ENCODE measurements at regions not wholly inside any gene's neighbourhood (a gene's known extent, or its start where the extent isn't known, plus 50 kb on each side); places are given as distances from the start of the nearest gene placed in this dataset.

DNA sequence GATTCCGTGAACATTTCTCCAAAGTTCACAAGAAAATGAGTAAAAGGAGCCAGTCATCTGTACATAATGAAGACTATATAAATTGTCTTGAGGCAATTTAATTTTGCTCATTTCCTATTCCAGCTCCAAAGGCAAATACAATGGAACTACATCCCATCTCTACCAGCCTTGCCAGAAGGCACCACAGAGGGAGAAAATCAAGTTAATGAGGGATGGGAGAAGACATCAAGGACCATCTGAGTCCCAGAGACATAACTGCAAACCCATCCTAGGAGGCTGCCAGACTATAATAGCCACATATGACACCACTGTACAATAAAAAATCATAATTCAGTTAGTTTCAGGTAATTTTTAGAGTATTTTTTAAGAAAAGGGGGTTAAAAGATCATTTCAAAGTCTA lies 136.3 kb upstream of the RGMB start:
- Histone ChIP-seq H3K27me3 (replicated peaks in 1 of 4; ENCODE audit: control insufficient read depth in 3 of 4, extremely low read depth in 1 of 4, insufficient read depth in 3 of 4, low read length in 3 of 4) (no peaks in the 10 kb centered on the region), H3K4me3 (ENCODE audit: extremely low read depth in 1 of 4, insufficient read depth in 2 of 4, low read depth in 3 of 4, low read length in 4 of 4) (no peak overlapping the region), H4K20me1 (replicated peaks in 1 of 2; ENCODE audit: control insufficient read depth in 1 of 2, insufficient read depth in 2 of 2, low read length in 2 of 2) (no peaks in the 10 kb centered on the region), H2BK20ac (ENCODE audit: low read length) (no peak overlapping the region), H2AK5ac (ENCODE audit: low read depth, low read length) (no peak overlapping the region), H3K9ac (replicated peaks in 1 of 4; ENCODE audit: extremely low read depth in 1 of 4, low read depth in 3 of 4, low read length in 3 of 4) (no peak overlapping the region), H3K36me3 (ENCODE audit: control insufficient read depth in 2 of 4, insufficient read depth in 4 of 4, low read length in 3 of 4) (no peaks in the 10 kb centered on the region), H3K27ac (ENCODE audit: low read depth, low read length) (no peak overlapping the region), H2BK12ac (ENCODE audit: low read depth, low read length) (no peak overlapping the region), H4K8ac (ENCODE audit: extremely low read depth, insufficient read depth, low read length) (no peak overlapping the region), H3K23ac (ENCODE audit: insufficient read length) (no peak overlapping the region), H2BK15ac (ENCODE audit: low read length) (no peak overlapping the region), H3K23me2 (ENCODE audit: low read depth, low read length) (no peaks in the 10 kb centered on the region), H4K5ac (ENCODE audit: insufficient read length, low read depth, low read length) (no peak overlapping the region), H3K79me1 (ENCODE audit: low read depth, low read length) (no peaks in the 10 kb centered on the region), H3K9me3 (ENCODE audit: insufficient read depth in 2 of 2, low read depth in 1 of 2, low read length in 1 of 2) (no peaks in the 10 kb centered on the region), H3K4ac (replicated peaks; ENCODE audit: insufficient read length, low read depth, low read length) (no peak overlapping the region), H2BK120ac (replicated peaks; ENCODE audit: low read depth, low read length) (no peak overlapping the region), H3K14ac (ENCODE audit: insufficient read length) (no peak overlapping the region), H3K79me2 (ENCODE audit: control insufficient read depth in 1 of 2, insufficient read depth in 2 of 2, low read length in 2 of 2) (no peaks in the 10 kb centered on the region), H3K4me2 (ENCODE audit: insufficient read depth in 1 of 2, low read depth in 2 of 2, low read length in 2 of 2) (no peak overlapping the region), H3K18ac (ENCODE audit: extremely low read depth, low read length) (no peak overlapping the region), H2BK5ac (ENCODE audit: low read depth, low read length) (no peak overlapping the region), H3K56ac (replicated peaks; ENCODE audit: insufficient read length, low read depth, low read length) (no peak overlapping the region), H4K91ac (replicated peaks; ENCODE audit: insufficient read length, low read length) (no peak overlapping the region), H2AFZ (ENCODE audit: low read length) (no peak overlapping the region), H3K4me1 (replicated peaks in 1 of 4; ENCODE audit: control insufficient read depth in 3 of 4, insufficient read depth in 4 of 4, low read length in 3 of 4) (peaks cover 0 to 7% (median 4%) of the 10 kb centered on the region in 4 experiments; a peak in 2 of 7 replicates)
- FAIRE-seq = no peak
- DNase-seq (ENCODE audit: low read depth in 1 of 2, low spot score in 2 of 2) = no peak
- POLR2A ChIA-PET (ENCODE audit: partially characterized antibody) = no interaction called here
- TF ChIP-seq ASH2L (IDR thresholded peaks at IDR 0.05; ENCODE audit: low read length) = no peak
- TF ChIP-seq TAF1 (IDR thresholded peaks at IDR 0.05; ENCODE audit: low read depth, low read length) = no peak
- TF ChIP-seq, protein P1, sequence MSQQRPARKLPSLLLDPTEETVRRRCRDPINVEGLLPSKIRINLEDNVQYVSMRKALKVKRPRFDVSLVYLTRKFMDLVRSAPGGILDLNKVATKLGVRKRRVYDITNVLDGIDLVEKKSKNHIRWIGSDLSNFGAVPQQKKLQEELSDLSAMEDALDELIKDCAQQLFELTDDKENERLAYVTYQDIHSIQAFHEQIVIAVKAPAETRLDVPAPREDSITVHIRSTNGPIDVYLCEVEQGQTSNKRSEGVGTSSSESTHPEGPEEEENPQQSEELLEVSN (IDR thresholded peaks at IDR 0.05) = no peak
- no peak for TF ChIP-seq RXRA (IDR thresholded peaks at IDR 0.05; ENCODE audit: insufficient read depth, low read depth, low read length)
- TF ChIP-seq POLR2A (IDR thresholded peaks at IDR 0.05; ENCODE audit: control extremely low read depth in 1 of 2, low read depth in 2 of 2, low read length in 2 of 2) = no peak
- TF ChIP-seq NRF1 (IDR thresholded peaks at IDR 0.05; ENCODE audit: low read depth, low read length) = no peak
- 85% methylated on average over 1 of the region's 1 CpG; no CpG with 5 or more reads in 1 of the 2 experiments for WGBS, 2 experiments (ENCODE audit: extremely low coverage in 1 of 2, insufficient coverage in 1 of 2, insufficient read length in 1 of 2, insufficient replicate concordance in 2 of 2, low coverage in 1 of 2, low lambda C conversion rate in 2 of 2, missing lambda C conversion rate in 1 of 2)
- CTCF ChIA-PET (ENCODE audit: partially characterized antibody) = interaction anchor here (2.7 kb wide), 1 partner anchor 131 kb away, joined by 7 read pairs; no protein-coding TSS in a partner anchor

Measured in H1 (cell line).